ENCODE measurements at regions not wholly inside any gene's neighbourhood (a gene's known extent, or its start where the extent isn't known, plus 50 kb on each side); places are given as distances from the start of the nearest gene placed in this dataset.

GRCh38 chr1:239543873-239544272 lies 157.5 kb downstream of the CHRM3 start:
- intact Hi-C loops (cut with micrococcal nuclease; ENCODE audit: unreplicated experiment): no loop called here
- no peak for TF ChIP-seq CTCF (IDR thresholded peaks at IDR 0.05; ENCODE audit: unreplicated experiment)
- no peak for DNase-seq
- Mint-ChIP-seq H3K9me3 (ENCODE audit: low read depth, unreplicated experiment) (no peaks in the 10 kb centered on the region), H3K4me3 (ENCODE audit: low read depth, unreplicated experiment) (no peak overlapping the region), H3K36me3 (ENCODE audit: insufficient read depth, unreplicated experiment) (no peaks in the 10 kb centered on the region), H3K4me1 (ENCODE audit: low read depth, unreplicated experiment) (peaks cover 9% of the 10 kb centered on the region), H3K27me3 (ENCODE audit: unreplicated experiment) (no peaks in the 10 kb centered on the region), H3K27ac (ENCODE audit: unreplicated experiment) (no peak overlapping the region)
- CTCF ChIA-PET: no interaction called here
- no TSS peak for BruUV-seq (replicated peaks)

- no peak overlapping the region for H3K4me3 Mint-ChIP-seq (ENCODE audit: low read depth, unreplicated experiment)
- CTCF ChIA-PET: no interaction called here
- H3K4me1 Mint-ChIP-seq (ENCODE audit: low read depth, unreplicated experiment): peaks cover 9% of the 10 kb centered on the region
- no peak overlapping the region for H3K27ac Mint-ChIP-seq (ENCODE audit: unreplicated experiment)
- no peak for TF ChIP-seq CTCF (IDR thresholded peaks at IDR 0.05; ENCODE audit: unreplicated experiment)
- intact Hi-C loops (cut with micrococcal nuclease; ENCODE audit: unreplicated experiment): no loop called here
- H3K27me3 Mint-ChIP-seq (ENCODE audit: unreplicated experiment): no peaks in the 10 kb centered on the region
- no peaks in the 10 kb centered on the region for H3K36me3 Mint-ChIP-seq (ENCODE audit: insufficient read depth, unreplicated experiment)
- no peak for DNase-seq
- no TSS peak for BruUV-seq (replicated peaks)
- no peaks in the 10 kb centered on the region for H3K9me3 Mint-ChIP-seq (ENCODE audit: low read depth, unreplicated experiment)
Measured at GRCh38 chr1:239545466-239545865, 159.1 kb downstream of the CHRM3 start.

GRCh38 chr1:239547987-239548386 lies 161.6 kb downstream of the CHRM3 start:
- Mint-ChIP-seq H3K9me3 (ENCODE audit: low read depth, unreplicated experiment) (no peaks in the 10 kb centered on the region), H3K27me3 (ENCODE audit: unreplicated experiment) (no peaks in the 10 kb centered on the region), H3K36me3 (ENCODE audit: insufficient read depth, unreplicated experiment) (no peaks in the 10 kb centered on the region), H3K27ac (ENCODE audit: unreplicated experiment) (no peak overlapping the region), H3K4me1 (ENCODE audit: low read depth, unreplicated experiment) (peaks cover 9% of the 10 kb centered on the region), H3K4me3 (ENCODE audit: low read depth, unreplicated experiment) (peak overlapping the region; percentile 14)
- BruUV-seq (replicated peaks): no TSS peak
- CTCF ChIA-PET: interaction anchor here (1.0 to 1.1 kb wide), 2 partner anchors 13 to 69 kb away, joined by 3 to 4 read pairs; no protein-coding TSS in a partner anchor
- no peak for DNase-seq
- no peak for TF ChIP-seq CTCF (IDR thresholded peaks at IDR 0.05; ENCODE audit: unreplicated experiment)
- intact Hi-C loops (cut with micrococcal nuclease; ENCODE audit: unreplicated experiment): no loop called here

- H3K27ac Mint-ChIP-seq (ENCODE audit: unreplicated experiment): no peak overlapping the region
- intact Hi-C loops (cut with micrococcal nuclease; ENCODE audit: unreplicated experiment): no loop called here
- no peak overlapping the region for H3K4me3 Mint-ChIP-seq (ENCODE audit: low read depth, unreplicated experiment)
- no peaks in the 10 kb centered on the region for H3K9me3 Mint-ChIP-seq (ENCODE audit: low read depth, unreplicated experiment)
- DNase-seq: no peak
- H3K36me3 Mint-ChIP-seq (ENCODE audit: insufficient read depth, unreplicated experiment): no peaks in the 10 kb centered on the region
- TF ChIP-seq CTCF (IDR thresholded peaks at IDR 0.05; ENCODE audit: unreplicated experiment): no peak
- BruUV-seq (replicated peaks): no TSS peak
- CTCF ChIA-PET: no interaction called here
- no peaks in the 10 kb centered on the region for H3K27me3 Mint-ChIP-seq (ENCODE audit: unreplicated experiment)
- H3K4me1 Mint-ChIP-seq (ENCODE audit: low read depth, unreplicated experiment): peaks cover 9% of the 10 kb centered on the region
Measured at GRCh38 chr1:239550178-239550577, 163.8 kb downstream of the CHRM3 start.
